ENCODE measurements at regions not wholly inside any gene's neighbourhood (a gene's known extent, or its start where the extent isn't known, plus 50 kb on each side); places are given as distances from the start of the nearest gene placed in this dataset.

DNA sequence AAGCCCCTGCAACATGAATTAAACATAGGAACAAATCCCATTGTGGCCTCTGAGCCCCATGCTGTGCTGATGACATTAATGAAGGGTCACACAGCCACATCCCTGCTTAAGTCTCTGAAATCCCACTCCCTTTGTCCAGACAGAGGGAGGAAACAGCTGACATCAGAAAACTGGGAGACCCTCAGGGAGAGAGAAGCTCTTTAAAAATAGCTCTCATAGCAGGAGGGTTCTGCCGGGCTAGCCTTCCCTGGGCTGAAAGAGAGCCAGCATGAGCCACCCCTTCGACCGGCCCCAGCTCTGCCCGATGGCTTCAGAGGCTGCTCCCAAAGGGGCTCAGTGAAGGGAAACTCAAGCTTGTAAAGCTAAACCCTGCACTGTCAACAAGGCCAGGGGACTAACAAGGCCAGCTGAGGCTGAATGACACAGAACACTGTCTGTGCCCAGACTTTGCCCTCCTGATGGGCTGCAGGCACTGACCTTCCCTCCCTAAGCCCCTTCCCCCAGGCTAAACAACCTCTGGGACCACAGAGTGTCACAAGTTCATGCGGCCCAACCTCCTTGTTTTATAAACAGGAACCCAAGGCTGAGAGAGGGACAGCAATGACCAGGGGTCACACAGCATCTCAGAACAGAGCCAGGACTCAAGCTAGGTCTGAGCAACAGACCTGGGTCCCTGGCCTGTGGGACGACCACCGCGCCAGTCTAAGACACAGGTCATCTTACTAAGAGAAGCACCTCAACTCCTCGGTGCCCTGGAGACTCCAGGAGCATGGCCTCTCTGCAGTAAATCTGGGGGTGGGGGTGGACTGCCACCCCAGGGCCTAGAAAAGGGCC lies 163.8 kb downstream of the CHST1 start:
- TF ChIP-seq CTCF (conservative IDR thresholded peaks at IDR 0.05; ENCODE audit: low read depth, low read length) (no peak), POLR2A (IDR thresholded peaks at IDR 0.05; ENCODE audit: low read depth, low read length) (no peak), RFX5 (IDR thresholded peaks at IDR 0.05; ENCODE audit: low read depth, low read length) (no peak), SMC3 (IDR thresholded peaks at IDR 0.05; ENCODE audit: low read depth, low read length) (no peak), CEBPB (IDR thresholded peaks at IDR 0.05; ENCODE audit: low read depth, low read length) (no peak), RAD21 (IDR thresholded peaks at IDR 0.05; ENCODE audit: low read length) (no peak), NFE2L2 (IDR thresholded peaks at IDR 0.05; ENCODE audit: low read depth, low read length) (no peak), MAFK (IDR thresholded peaks at IDR 0.05; ENCODE audit: low read depth, low read length) (no peak), MAZ (IDR thresholded peaks at IDR 0.05; ENCODE audit: borderline replicate concordance, low read depth, low read length) (no peak)
- TF ChIP-seq, protein P1, sequence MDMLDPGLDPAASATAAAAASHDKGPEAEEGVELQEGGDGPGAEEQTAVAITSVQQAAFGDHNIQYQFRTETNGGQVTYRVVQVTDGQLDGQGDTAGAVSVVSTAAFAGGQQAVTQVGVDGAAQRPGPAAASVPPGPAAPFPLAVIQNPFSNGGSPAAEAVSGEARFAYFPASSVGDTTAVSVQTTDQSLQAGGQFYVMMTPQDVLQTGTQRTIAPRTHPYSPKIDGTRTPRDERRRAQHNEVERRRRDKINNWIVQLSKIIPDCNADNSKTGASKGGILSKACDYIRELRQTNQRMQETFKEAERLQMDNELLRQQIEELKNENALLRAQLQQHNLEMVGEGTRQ (IDR thresholded peaks at IDR 0.05; ENCODE audit: low read depth, low read length), result no peak

All from IMR-90 (cell line).